Esophagus muscularis mucosa (tissue), 4 donors: ENCODE measurements at regions not wholly inside any gene's neighbourhood (a gene's known extent, or its start where the extent isn't known, plus 50 kb on each side); places are given as distances from the start of the nearest gene placed in this dataset.

Experiments
- CTCF ChIP-seq, 3 experiments: fragments of 200-600 bp in 2 of 3; fragments of 450-650 bp in 1 of 3; sonication (generic) in 2 of 3; IDR thresholded peaks; one replicate each; pipeline ENCODE4 v1.5.1; 2017 to 2019; ENCODE audit warnings: antibody characterized with exemption in 3 of 3, mild to moderate bottlenecking in 2 of 3, moderate library complexity in 1 of 3
- EP300 ChIP-seq: sonication (generic); formaldehyde crosslinking; IDR thresholded peaks from one replicate; pipeline ENCODE4 v1.6.1; 2017; ENCODE audit warnings: antibody characterized with exemption
- POLR2A ChIP-seq: fragments of 450-650 bp; IDR thresholded peaks from one replicate; pipeline ENCODE4 v1.6.1; 2017; ENCODE audit warnings: antibody characterized with exemption, moderate library complexity, mild to moderate bottlenecking, low read depth
- POLR2AphosphoS5 ChIP-seq, 2 donors: sonication (generic); formaldehyde crosslinking; IDR thresholded peaks; one replicate each; pipeline ENCODE4 v1.6.1; 2017; ENCODE audit warnings: antibody characterized with exemption in 2 of 2

- TF ChIP-seq CTCF (IDR thresholded peaks at IDR 0.05) (no peak), POLR2A (no peak), POLR2AphosphoS5 (IDR thresholded peaks at IDR 0.05) (no peak), EP300 (no peak)
Measured at GRCh38 chr3:159773706-159774105, 214.9 kb upstream of the IL12A start.
